DND-41 (cell line): ENCODE measurements at regions not wholly inside any gene's neighbourhood (a gene's known extent, or its start where the extent isn't known, plus 50 kb on each side); places are given as distances from the start of the nearest gene placed in this dataset.

Source experiments
- ATAC-seq: fragments of 200-7000 bp; cut with Tn5 transposase; 3 replicates; pipeline ENCODE4 v1.9.1; 2021; ENCODE audit warnings: low read depth; ENCODE audit not compliant: insufficient read depth
- DNase-seq: peaks from one replicate; pipeline ENCODE4 v3.0.0-alpha.2; 2020
- H2AFZ ChIP-seq: 2 replicates; pipeline ENCODE4 v1.6.0; 2012; ENCODE audit warnings: low read depth, low read length
- H3K27ac ChIP-seq: 2 replicates; pipeline ENCODE4 v1.5.1; 2012; ENCODE audit warnings: low read length, inconsistent platforms
- H3K27me3 ChIP-seq: fragments of 200-600 bp; sonication (generic); 2 replicates; pipeline ENCODE4 v1.6.0; 2012; ENCODE audit warnings: low read length, mild to moderate bottlenecking, inconsistent platforms; ENCODE audit not compliant: insufficient read depth, poor library complexity
- H3K36me3 ChIP-seq: 2 replicates; pipeline ENCODE4 v1.5.1; 2012; ENCODE audit warnings: low read length, inconsistent platforms; ENCODE audit not compliant: insufficient read depth
- H3K4me1 ChIP-seq: 2 replicates; pipeline ENCODE4 v1.5.1; 2012; ENCODE audit warnings: mild to moderate bottlenecking, low read length; ENCODE audit not compliant: insufficient read depth
- H3K4me2 ChIP-seq: 2 replicates; pipeline ENCODE4 v1.6.0; 2012; ENCODE audit warnings: mild to moderate bottlenecking, moderate library complexity, low read length, inconsistent platforms; ENCODE audit not compliant: insufficient read depth
- H3K4me3 ChIP-seq, 2 experiments: fragments of 200-600 bp in 1 of 2; shearing (Covaris generic) in 1 of 2; 2 replicates each; pipeline ENCODE4 v1.5.1; 2012 to 2016; ENCODE audit warnings: inconsistent platforms in 2 of 2, low read length in 2 of 2, mild to moderate bottlenecking in 2 of 2, low read depth in 1 of 2, moderate library complexity in 1 of 2
- H3K79me2 ChIP-seq: 2 replicates; pipeline ENCODE4 v1.6.0; 2012; ENCODE audit warnings: low read length, inconsistent platforms; ENCODE audit not compliant: insufficient read depth
- H3K9ac ChIP-seq: 2 replicates; pipeline ENCODE4 v1.6.0; 2012; ENCODE audit warnings: low read depth, mild to moderate bottlenecking, inconsistent platforms, low read length, moderate library complexity
- H3K9me3 ChIP-seq: 2 replicates; pipeline ENCODE4 v1.5.1; 2012; ENCODE audit warnings: low read length, moderate library complexity, mild to moderate bottlenecking, inconsistent platforms; ENCODE audit not compliant: insufficient read depth, severe bottlenecking
- H4K20me1 ChIP-seq: 2 replicates; pipeline ENCODE4 v1.6.0; 2012; ENCODE audit warnings: low read length; ENCODE audit not compliant: insufficient read depth
- CTCF ChIP-seq: IDR thresholded peaks from 2 replicates; pipeline ENCODE4 v1.5.1; 2012; ENCODE audit warnings: borderline replicate concordance, low read length, moderate library complexity, mild to moderate bottlenecking; ENCODE audit not compliant: poor library complexity, severe bottlenecking; ENCODE audit errors: extremely low read depth
- EZH2 ChIP-seq: IDR thresholded peaks from 3 replicates; pipeline ENCODE4 v1.6.1; 2012; ENCODE audit warnings: borderline replicate concordance, low read depth, mild to moderate bottlenecking, moderate library complexity, low read length, inconsistent platforms; ENCODE audit not compliant: severe bottlenecking

DNA sequence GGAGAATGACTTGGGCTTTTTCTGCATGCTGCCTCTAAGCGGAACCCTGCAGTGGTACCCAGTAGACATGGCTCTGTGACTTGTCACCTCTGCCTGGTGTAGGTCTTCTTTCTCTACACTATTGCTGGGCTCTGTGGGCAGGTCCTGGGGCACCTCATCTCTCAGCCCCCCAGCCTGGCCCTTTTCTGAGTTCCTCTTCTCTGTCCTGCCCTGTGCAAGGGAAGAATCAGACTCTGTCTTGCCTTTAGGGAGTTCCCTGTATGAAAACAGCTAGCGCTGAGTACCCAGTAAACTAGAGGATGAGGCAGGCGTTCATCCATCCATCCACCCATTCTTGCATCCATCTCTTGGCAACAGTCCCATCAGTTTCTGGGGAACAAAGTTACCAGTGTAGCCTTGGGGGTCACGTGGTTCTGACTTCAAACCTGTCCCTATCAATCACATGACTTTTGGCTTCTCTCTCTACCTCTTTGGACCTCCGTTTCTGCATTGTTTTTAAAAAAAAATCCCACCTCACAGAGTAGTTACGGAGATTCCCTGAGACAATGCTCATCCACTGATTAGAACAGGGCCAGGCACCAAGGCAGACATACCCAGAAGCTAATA lies 86.4 kb upstream of the WNT11 start:
- TF ChIP-seq CTCF, result no peak
- TF ChIP-seq EZH2, result no peak
- no peaks in the 10 kb centered on the region for H3K79me2 ChIP-seq
- H2AFZ ChIP-seq, result no peak overlapping the region
- H3K4me3 ChIP-seq, result no peak overlapping the region
- H3K36me3 ChIP-seq, result no peaks in the 10 kb centered on the region
- H3K4me2 ChIP-seq, result no peak overlapping the region
- ATAC-seq (no peak), DNase-seq (no peak)
- peaks cover 15% of the 10 kb centered on the region for H3K4me1 ChIP-seq
- no peak overlapping the region for H3K27ac ChIP-seq
- no peaks in the 10 kb centered on the region for H3K9me3 ChIP-seq
- no peak overlapping the region for H3K9ac ChIP-seq
- no peaks in the 10 kb centered on the region for H4K20me1 ChIP-seq
- H3K27me3 ChIP-seq, result no peaks in the 10 kb centered on the region

- Histone ChIP-seq H3K9me3 (no peaks in the 10 kb centered on the region), H3K9ac (no peak overlapping the region), H4K20me1 (no peaks in the 10 kb centered on the region), H3K4me1 (peaks cover 23% of the 10 kb centered on the region), H3K79me2 (no peaks in the 10 kb centered on the region), H3K4me2 (no peak overlapping the region), H3K4me3 (no peak overlapping the region), H3K27me3 (no peaks in the 10 kb centered on the region), H3K36me3 (no peaks in the 10 kb centered on the region), H2AFZ (no peak overlapping the region), H3K27ac (no peak overlapping the region)
- no peak for ATAC-seq
- TF ChIP-seq CTCF (no peak), EZH2 (no peak)
- DNase-seq, result no peak
Observed at GRCh38 chr11:76291576-76292526, 85.5 kb upstream of the WNT11 start.

DNA sequence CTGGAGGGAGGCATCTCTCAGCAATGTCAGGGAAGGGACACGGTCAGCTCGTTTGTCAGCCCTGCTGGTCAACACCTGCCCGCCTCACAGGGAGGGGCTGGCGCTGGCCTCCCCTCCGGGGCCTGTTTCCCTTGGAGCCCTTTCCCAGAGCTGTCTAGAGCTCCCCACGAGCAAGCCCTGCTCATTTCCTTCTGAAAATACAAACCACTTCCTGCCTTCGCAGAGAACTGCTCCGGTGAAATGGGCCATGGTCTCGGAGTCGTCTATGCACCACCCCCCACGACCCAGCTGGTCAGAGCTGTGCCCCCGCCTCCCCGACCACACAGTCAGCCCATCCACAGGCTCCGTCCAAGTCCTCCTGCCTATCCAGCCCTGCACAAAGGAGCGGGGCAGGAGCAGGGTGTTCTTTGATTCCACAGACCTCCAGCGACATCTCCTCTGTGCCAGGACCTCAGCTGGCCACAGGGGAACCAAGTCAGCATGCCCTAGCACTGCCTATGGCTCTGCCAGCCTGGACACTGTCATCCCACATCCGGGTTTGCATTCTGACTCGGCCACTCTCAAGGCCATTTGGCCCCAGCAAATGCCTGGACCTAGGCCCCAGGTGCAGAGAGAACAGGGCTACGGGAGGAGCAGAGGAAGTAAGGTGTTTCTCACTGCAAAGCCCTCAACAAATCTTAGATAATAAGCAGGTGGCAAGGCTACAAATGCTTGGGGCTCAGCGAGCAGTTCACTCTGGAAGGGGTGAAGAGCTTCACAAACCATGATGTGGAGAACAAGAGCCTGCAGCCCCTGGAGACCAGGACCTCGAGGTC lies 82.1 kb upstream of the WNT11 start:
- peak overlapping the region; percentile 98 for H3K27ac ChIP-seq
- TF ChIP-seq CTCF (no peak), EZH2 (no peak)
- peak overlapping the region; percentile 51 for H3K9ac ChIP-seq
- no peaks in the 10 kb centered on the region for H4K20me1 ChIP-seq
- H3K4me3 ChIP-seq, result peak overlapping the region in 1 of 2 experiments; percentile 41; a peak in 1 of 4 replicates
- H3K4me1 ChIP-seq, result peaks cover 24% of the 10 kb centered on the region
- peak overlapping the region; percentile 61 for H3K4me2 ChIP-seq
- H3K27me3 ChIP-seq, result no peaks in the 10 kb centered on the region
- H3K36me3 ChIP-seq, result no peaks in the 10 kb centered on the region
- ATAC-seq (peak; percentile 91), DNase-seq (peak; percentile 80)
- H3K9me3 ChIP-seq, result no peaks in the 10 kb centered on the region
- H3K79me2 ChIP-seq, result no peaks in the 10 kb centered on the region
- peak overlapping the region; percentile 84 for H2AFZ ChIP-seq
